ENCODE measurements at regions not wholly inside any gene's neighbourhood (a gene's known extent, or its start where the extent isn't known, plus 50 kb on each side); places are given as distances from the start of the nearest gene placed in this dataset.
A peak's percentile ranks its signal among the peaks of the same experiment; 100 is the strongest.

GRCh38 chr3:34075975-34076374 lies 277.5 kb downstream of the PDCD6IP start:
- H3K9ac ChIP-seq (ENCODE audit: low read length) = no peak overlapping the region
- H3K27ac ChIP-seq (ENCODE audit: low read length) = no peak overlapping the region
- no peaks in the 10 kb centered on the region for H4K20me1 ChIP-seq (ENCODE audit: insufficient read depth)
- no peak overlapping the region for H2AFZ ChIP-seq (ENCODE audit: low read depth, low read length)
- no peaks in the 10 kb centered on the region for H3K36me3 ChIP-seq (ENCODE audit: insufficient read depth, low read length)
- H3K9me3 ChIP-seq (ENCODE audit: low read length) = no peaks in the 10 kb centered on the region
- no peak overlapping the region for H3K4me3 ChIP-seq (ENCODE audit: low read length)
- H3K4me2 ChIP-seq (ENCODE audit: low read length) = no peak overlapping the region
- H3K9me2 ChIP-seq (ENCODE audit: insufficient read depth, low read length) = no peaks in the 10 kb centered on the region
- no peaks in the 10 kb centered on the region for H3K27me3 ChIP-seq (ENCODE audit: insufficient read depth, low read depth, low read length)
- H3F3A ChIP-seq (ENCODE audit: insufficient read depth, low read length, poor library complexity, severe bottlenecking) = no peaks in the 10 kb centered on the region
- no peaks in the 10 kb centered on the region for H3K79me2 ChIP-seq (replicated peaks; ENCODE audit: insufficient read depth, low read length)
- TF ChIP-seq EZH2 (IDR thresholded peaks at IDR 0.05; ENCODE audit: borderline replicate concordance, insufficient read depth, low read length, poor library complexity, severe bottlenecking) (no peak), EP300 (conservative IDR thresholded peaks at IDR 0.05; ENCODE audit: poor library complexity, severe bottlenecking) (no peak), POLR2AphosphoS5 (IDR thresholded peaks at IDR 0.05) (no peak), MXI1 (conservative IDR thresholded peaks at IDR 0.05; ENCODE audit: poor library complexity, severe bottlenecking) (no peak), TAF1 (IDR thresholded peaks at IDR 0.05; ENCODE audit: low read depth) (no peak)
- TF ChIP-seq, protein P1, sequence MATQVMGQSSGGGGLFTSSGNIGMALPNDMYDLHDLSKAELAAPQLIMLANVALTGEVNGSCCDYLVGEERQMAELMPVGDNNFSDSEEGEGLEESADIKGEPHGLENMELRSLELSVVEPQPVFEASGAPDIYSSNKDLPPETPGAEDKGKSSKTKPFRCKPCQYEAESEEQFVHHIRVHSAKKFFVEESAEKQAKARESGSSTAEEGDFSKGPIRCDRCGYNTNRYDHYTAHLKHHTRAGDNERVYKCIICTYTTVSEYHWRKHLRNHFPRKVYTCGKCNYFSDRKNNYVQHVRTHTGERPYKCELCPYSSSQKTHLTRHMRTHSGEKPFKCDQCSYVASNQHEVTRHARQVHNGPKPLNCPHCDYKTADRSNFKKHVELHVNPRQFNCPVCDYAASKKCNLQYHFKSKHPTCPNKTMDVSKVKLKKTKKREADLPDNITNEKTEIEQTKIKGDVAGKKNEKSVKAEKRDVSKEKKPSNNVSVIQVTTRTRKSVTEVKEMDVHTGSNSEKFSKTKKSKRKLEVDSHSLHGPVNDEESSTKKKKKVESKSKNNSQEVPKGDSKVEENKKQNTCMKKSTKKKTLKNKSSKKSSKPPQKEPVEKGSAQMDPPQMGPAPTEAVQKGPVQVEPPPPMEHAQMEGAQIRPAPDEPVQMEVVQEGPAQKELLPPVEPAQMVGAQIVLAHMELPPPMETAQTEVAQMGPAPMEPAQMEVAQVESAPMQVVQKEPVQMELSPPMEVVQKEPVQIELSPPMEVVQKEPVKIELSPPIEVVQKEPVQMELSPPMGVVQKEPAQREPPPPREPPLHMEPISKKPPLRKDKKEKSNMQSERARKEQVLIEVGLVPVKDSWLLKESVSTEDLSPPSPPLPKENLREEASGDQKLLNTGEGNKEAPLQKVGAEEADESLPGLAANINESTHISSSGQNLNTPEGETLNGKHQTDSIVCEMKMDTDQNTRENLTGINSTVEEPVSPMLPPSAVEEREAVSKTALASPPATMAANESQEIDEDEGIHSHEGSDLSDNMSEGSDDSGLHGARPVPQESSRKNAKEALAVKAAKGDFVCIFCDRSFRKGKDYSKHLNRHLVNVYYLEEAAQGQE (IDR thresholded peaks at IDR 0.05; ENCODE audit: borderline replicate concordance) = no peak

- peak overlapping the region; percentile 78 for H2AFZ ChIP-seq (ENCODE audit: low read depth, low read length)
- TF ChIP-seq, protein P1 (IDR thresholded peaks at IDR 0.05; ENCODE audit: borderline replicate concordance) = no peak
- peak; percentile 22 for TF ChIP-seq RAD21 (conservative IDR thresholded peaks at IDR 0.05)
- no peak for TF ChIP-seq MXI1 (conservative IDR thresholded peaks at IDR 0.05; ENCODE audit: poor library complexity, severe bottlenecking)
- TF ChIP-seq POLR2AphosphoS5 (IDR thresholded peaks at IDR 0.05) = peak; percentile 11
- peak; percentile 24 for TF ChIP-seq SMC3 (conservative IDR thresholded peaks at IDR 0.05; ENCODE audit: poor library complexity)
- no peaks in the 10 kb centered on the region for H3K36me3 ChIP-seq (ENCODE audit: insufficient read depth, low read length)
- peak overlapping the region; percentile 38 for H3K9ac ChIP-seq (ENCODE audit: low read length)
- H3K4me2 ChIP-seq (ENCODE audit: low read length) = peak overlapping the region; percentile 30
- H3K27me3 ChIP-seq (ENCODE audit: insufficient read depth, low read depth, low read length) = no peaks in the 10 kb centered on the region
- H3K9me2 ChIP-seq (ENCODE audit: insufficient read depth, low read length) = no peaks in the 10 kb centered on the region
- no peaks in the 10 kb centered on the region for H3K9me3 ChIP-seq (ENCODE audit: low read length)
- peak overlapping the region; percentile 41 for H3K4me3 ChIP-seq (ENCODE audit: low read length)
- H3F3A ChIP-seq (ENCODE audit: insufficient read depth, low read length, poor library complexity, severe bottlenecking) = no peaks in the 10 kb centered on the region
- no peaks in the 10 kb centered on the region for H4K20me1 ChIP-seq (ENCODE audit: insufficient read depth)
- no peaks in the 10 kb centered on the region for H3K79me2 ChIP-seq (replicated peaks; ENCODE audit: insufficient read depth, low read length)
- H3K27ac ChIP-seq (ENCODE audit: low read length) = peak overlapping the region; percentile 66
Observed at GRCh38 chr3:34077417-34078195, 279.2 kb downstream of the PDCD6IP start.

Measured in neural cell (in vitro differentiated cells).